ENCODE measurements at regions not wholly inside any gene's neighbourhood (a gene's known extent, or its start where the extent isn't known, plus 50 kb on each side); places are given as distances from the start of the nearest gene placed in this dataset.

DNA sequence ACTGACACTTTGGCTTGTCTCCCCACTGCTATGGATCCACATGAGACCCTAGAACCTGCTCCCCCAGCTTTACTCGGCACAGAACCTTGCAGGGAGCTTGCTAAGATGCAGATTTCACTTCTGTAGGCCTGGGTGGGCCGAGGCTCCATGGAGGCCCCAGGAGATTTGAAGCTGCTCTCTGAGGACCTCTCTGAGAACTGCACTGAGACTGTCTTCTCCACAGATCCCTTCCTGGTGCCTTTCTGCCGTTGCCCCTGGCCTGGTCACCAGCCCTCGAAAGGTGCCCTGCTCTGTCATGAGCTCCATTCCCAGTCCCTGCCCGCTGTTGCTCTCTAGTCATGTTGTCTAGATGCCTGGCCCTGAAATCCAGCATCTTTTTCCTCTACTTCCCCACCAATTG is 588.4 kb downstream of the AJAP1 start:
- intact Hi-C loops (cut with micrococcal nuclease) = no loop called here
- no peak for ATAC-seq
- no peaks in the 10 kb centered on the region for H3K4me1 ChIP-seq (ENCODE audit: control insufficient read depth in 1 of 2, insufficient read depth in 2 of 2, low read length in 2 of 2)
- no peak overlapping the region for H3K4me3 ChIP-seq (replicated peaks in 1 of 2; ENCODE audit: low read depth in 1 of 2, low read length in 2 of 2)
- H3K79me2 ChIP-seq (ENCODE audit: insufficient read depth, low read length) = no peaks in the 10 kb centered on the region
- H4K20me1 ChIP-seq (ENCODE audit: insufficient read depth) = no peaks in the 10 kb centered on the region
- H3K27ac ChIP-seq (ENCODE audit: low read depth, low read length) = no peak overlapping the region
- POLR2A ChIA-PET = no interaction called here
- no peaks in the 10 kb centered on the region; a peak in 1 of 4 replicates for H3K9me3 ChIP-seq (ENCODE audit: control insufficient read depth in 1 of 2, insufficient read depth in 1 of 2, low read depth in 1 of 2, low read length in 2 of 2)
- H3K9me2 ChIP-seq (ENCODE audit: insufficient read depth) = no peaks in the 10 kb centered on the region
- H2AFZ ChIP-seq (ENCODE audit: low read depth, low read length, poor library complexity, severe bottlenecking) = no peak overlapping the region
- H3K4me2 ChIP-seq (ENCODE audit: low read length) = no peak overlapping the region
- no peaks in the 10 kb centered on the region for H3K36me3 ChIP-seq (ENCODE audit: control insufficient read depth in 1 of 2, insufficient read depth in 2 of 2, low read length in 2 of 2)
- BruUV-seq (replicated peaks) = no TSS peak
- no peak for DNase-seq (ENCODE audit: low read depth, low spot score)
- RAD21 ChIA-PET (ENCODE audit: low non-redundant PET in 1 of 2, low total read pairs in 2 of 2, uncharacterized antibody in 2 of 2, unreplicated experiment in 2 of 2) = no interaction called here
- TF ChIP-seq ZNF274 (IDR thresholded peaks at IDR 0.05; ENCODE audit: low read depth, low read length) = no peak
- no peak for TF ChIP-seq EGR1 (IDR thresholded peaks at IDR 0.05; ENCODE audit: low read depth)
- no peak for TF ChIP-seq EZH2 (IDR thresholded peaks at IDR 0.05)
- no peak overlapping the region for H3K9ac ChIP-seq (ENCODE audit: low read length)
- CTCF ChIA-PET = no interaction called here
- H3K27me3 ChIP-seq (ENCODE audit: insufficient read depth, low read length) = no peaks in the 10 kb centered on the region

DNA sequence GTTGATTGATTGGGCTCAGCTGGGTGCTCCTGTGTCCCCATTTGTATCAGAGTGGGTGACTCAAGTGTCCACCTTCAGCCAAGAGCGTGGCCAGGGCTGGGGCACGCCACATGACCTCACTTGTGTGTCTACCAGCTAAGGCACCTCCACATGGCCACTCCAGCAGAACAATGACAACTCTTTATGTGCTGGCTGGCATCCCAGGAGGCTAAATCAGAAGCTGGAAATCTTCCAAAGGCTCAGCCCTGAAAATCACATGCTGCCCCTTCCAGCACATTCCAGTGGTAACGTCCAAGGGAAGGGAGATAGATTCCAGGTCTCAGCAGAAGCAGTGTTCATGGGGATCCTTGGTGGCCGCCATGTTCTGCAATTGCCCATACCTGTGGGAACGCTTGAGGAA is 585.5 kb downstream of the AJAP1 start:
- DNase-seq (ENCODE audit: low read depth, low spot score) = no peak
- CTCF ChIA-PET = no interaction called here
- TF ChIP-seq RAD21 (IDR thresholded peaks at IDR 0.05; ENCODE audit: low read depth) = no peak
- no peak for TF ChIP-seq FOSL1 (IDR thresholded peaks at IDR 0.05; ENCODE audit: low read depth)
- TF ChIP-seq, protein P1, sequence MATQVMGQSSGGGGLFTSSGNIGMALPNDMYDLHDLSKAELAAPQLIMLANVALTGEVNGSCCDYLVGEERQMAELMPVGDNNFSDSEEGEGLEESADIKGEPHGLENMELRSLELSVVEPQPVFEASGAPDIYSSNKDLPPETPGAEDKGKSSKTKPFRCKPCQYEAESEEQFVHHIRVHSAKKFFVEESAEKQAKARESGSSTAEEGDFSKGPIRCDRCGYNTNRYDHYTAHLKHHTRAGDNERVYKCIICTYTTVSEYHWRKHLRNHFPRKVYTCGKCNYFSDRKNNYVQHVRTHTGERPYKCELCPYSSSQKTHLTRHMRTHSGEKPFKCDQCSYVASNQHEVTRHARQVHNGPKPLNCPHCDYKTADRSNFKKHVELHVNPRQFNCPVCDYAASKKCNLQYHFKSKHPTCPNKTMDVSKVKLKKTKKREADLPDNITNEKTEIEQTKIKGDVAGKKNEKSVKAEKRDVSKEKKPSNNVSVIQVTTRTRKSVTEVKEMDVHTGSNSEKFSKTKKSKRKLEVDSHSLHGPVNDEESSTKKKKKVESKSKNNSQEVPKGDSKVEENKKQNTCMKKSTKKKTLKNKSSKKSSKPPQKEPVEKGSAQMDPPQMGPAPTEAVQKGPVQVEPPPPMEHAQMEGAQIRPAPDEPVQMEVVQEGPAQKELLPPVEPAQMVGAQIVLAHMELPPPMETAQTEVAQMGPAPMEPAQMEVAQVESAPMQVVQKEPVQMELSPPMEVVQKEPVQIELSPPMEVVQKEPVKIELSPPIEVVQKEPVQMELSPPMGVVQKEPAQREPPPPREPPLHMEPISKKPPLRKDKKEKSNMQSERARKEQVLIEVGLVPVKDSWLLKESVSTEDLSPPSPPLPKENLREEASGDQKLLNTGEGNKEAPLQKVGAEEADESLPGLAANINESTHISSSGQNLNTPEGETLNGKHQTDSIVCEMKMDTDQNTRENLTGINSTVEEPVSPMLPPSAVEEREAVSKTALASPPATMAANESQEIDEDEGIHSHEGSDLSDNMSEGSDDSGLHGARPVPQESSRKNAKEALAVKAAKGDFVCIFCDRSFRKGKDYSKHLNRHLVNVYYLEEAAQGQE (IDR thresholded peaks at IDR 0.05; ENCODE audit: low read depth) = no peak
- TF ChIP-seq CEBPB (IDR thresholded peaks at IDR 0.05; ENCODE audit: low read depth) = no peak
- TF ChIP-seq ELF1 (IDR thresholded peaks at IDR 0.05; ENCODE audit: borderline replicate concordance, low read depth) = no peak
- TF ChIP-seq POLR2AphosphoS5 (IDR thresholded peaks at IDR 0.05; ENCODE audit: low read depth, low read length) = no peak
- no peak for TF ChIP-seq EGR1 (IDR thresholded peaks at IDR 0.05; ENCODE audit: low read depth)
- TF ChIP-seq ZNF274 (IDR thresholded peaks at IDR 0.05; ENCODE audit: low read depth, low read length) = no peak
- TF ChIP-seq SRF (IDR thresholded peaks at IDR 0.05; ENCODE audit: low read depth) = no peak
- TF ChIP-seq, protein P2, sequence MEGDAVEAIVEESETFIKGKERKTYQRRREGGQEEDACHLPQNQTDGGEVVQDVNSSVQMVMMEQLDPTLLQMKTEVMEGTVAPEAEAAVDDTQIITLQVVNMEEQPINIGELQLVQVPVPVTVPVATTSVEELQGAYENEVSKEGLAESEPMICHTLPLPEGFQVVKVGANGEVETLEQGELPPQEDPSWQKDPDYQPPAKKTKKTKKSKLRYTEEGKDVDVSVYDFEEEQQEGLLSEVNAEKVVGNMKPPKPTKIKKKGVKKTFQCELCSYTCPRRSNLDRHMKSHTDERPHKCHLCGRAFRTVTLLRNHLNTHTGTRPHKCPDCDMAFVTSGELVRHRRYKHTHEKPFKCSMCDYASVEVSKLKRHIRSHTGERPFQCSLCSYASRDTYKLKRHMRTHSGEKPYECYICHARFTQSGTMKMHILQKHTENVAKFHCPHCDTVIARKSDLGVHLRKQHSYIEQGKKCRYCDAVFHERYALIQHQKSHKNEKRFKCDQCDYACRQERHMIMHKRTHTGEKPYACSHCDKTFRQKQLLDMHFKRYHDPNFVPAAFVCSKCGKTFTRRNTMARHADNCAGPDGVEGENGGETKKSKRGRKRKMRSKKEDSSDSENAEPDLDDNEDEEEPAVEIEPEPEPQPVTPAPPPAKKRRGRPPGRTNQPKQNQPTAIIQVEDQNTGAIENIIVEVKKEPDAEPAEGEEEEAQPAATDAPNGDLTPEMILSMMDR (IDR thresholded peaks at IDR 0.05 in 2 of 3, conservative IDR thresholded peaks at IDR 0.05 in 1 of 3; ENCODE audit: borderline replicate concordance in 1 of 3, insufficient read depth in 1 of 3, low read depth in 2 of 3, low read length in 2 of 3) = no peak
- TF ChIP-seq, protein P3, sequence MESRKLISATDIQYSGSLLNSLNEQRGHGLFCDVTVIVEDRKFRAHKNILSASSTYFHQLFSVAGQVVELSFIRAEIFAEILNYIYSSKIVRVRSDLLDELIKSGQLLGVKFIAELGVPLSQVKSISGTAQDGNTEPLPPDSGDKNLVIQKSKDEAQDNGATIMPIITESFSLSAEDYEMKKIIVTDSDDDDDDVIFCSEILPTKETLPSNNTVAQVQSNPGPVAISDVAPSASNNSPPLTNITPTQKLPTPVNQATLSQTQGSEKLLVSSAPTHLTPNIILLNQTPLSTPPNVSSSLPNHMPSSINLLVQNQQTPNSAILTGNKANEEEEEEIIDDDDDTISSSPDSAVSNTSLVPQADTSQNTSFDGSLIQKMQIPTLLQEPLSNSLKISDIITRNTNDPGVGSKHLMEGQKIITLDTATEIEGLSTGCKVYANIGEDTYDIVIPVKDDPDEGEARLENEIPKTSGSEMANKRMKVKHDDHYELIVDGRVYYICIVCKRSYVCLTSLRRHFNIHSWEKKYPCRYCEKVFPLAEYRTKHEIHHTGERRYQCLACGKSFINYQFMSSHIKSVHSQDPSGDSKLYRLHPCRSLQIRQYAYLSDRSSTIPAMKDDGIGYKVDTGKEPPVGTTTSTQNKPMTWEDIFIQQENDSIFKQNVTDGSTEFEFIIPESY (IDR thresholded peaks at IDR 0.05; ENCODE audit: extremely low read depth, insufficient replicate concordance, low read length) = no peak
- TF ChIP-seq JUND (IDR thresholded peaks at IDR 0.05) = no peak
- no peak for TF ChIP-seq EZH2 (IDR thresholded peaks at IDR 0.05)

More for the DNA sequence above, 585.5 kb downstream of the AJAP1 start:
- no peaks in the 10 kb centered on the region for H3K4me1 ChIP-seq (ENCODE audit: control insufficient read depth in 1 of 2, insufficient read depth in 2 of 2, low read length in 2 of 2)
- no peaks in the 10 kb centered on the region; a peak in 2 of 4 replicates for H3K9me3 ChIP-seq (ENCODE audit: control insufficient read depth in 1 of 2, insufficient read depth in 1 of 2, low read depth in 1 of 2, low read length in 2 of 2)
- H2AFZ ChIP-seq (ENCODE audit: low read depth, low read length, poor library complexity, severe bottlenecking) = no peak overlapping the region
- no peaks in the 10 kb centered on the region for H3K36me3 ChIP-seq (ENCODE audit: control insufficient read depth in 1 of 2, insufficient read depth in 2 of 2, low read length in 2 of 2)
- ATAC-seq = no peak
- no peak overlapping the region for H3K9ac ChIP-seq (ENCODE audit: low read length)
- no peak overlapping the region for H3K27ac ChIP-seq (ENCODE audit: low read depth, low read length)
- BruUV-seq (replicated peaks) = no TSS peak
- H3K79me2 ChIP-seq (ENCODE audit: insufficient read depth, low read length) = no peaks in the 10 kb centered on the region
- ChIA-PET RAD21 (ENCODE audit: low non-redundant PET in 1 of 2, low total read pairs in 2 of 2, uncharacterized antibody in 2 of 2, unreplicated experiment in 2 of 2) (no interaction called here), POLR2A (no interaction called here)
- H4K20me1 ChIP-seq (ENCODE audit: insufficient read depth) = no peaks in the 10 kb centered on the region
- no peaks in the 10 kb centered on the region for H3K27me3 ChIP-seq (ENCODE audit: insufficient read depth, low read length)
- H3K9me2 ChIP-seq (ENCODE audit: insufficient read depth) = no peaks in the 10 kb centered on the region
- no peak overlapping the region for H3K4me2 ChIP-seq (ENCODE audit: low read length)
- no peak overlapping the region for H3K4me3 ChIP-seq (replicated peaks in 1 of 2; ENCODE audit: low read depth in 1 of 2, low read length in 2 of 2)
- intact Hi-C loops (cut with micrococcal nuclease) = no loop called here

Data from HCT116 (cell line).